ENCODE measurements at regions not wholly inside any gene's neighbourhood (a gene's known extent, or its start where the extent isn't known, plus 50 kb on each side); places are given as distances from the start of the nearest gene placed in this dataset.
"Not testable (repeated sequence)": the region's sequence is repeated elsewhere in the genome, so short reads cannot be mapped to it uniquely, and the experiment has no call there.

- DNase-seq (ENCODE audit: extremely low read depth in 1 of 11, low read depth in 9 of 11, low spot score in 4 of 11), result no peak
Measured at GRCh38 chr2:122029945-122030344, 274.5 kb downstream of the TSN start.

GRCh38 chr2:122031544-122032263 lies 276.3 kb downstream of the TSN start:
- no peak for DNase-seq (ENCODE audit: extremely low read depth in 1 of 11, low read depth in 9 of 11, low spot score in 4 of 11)

DNA sequence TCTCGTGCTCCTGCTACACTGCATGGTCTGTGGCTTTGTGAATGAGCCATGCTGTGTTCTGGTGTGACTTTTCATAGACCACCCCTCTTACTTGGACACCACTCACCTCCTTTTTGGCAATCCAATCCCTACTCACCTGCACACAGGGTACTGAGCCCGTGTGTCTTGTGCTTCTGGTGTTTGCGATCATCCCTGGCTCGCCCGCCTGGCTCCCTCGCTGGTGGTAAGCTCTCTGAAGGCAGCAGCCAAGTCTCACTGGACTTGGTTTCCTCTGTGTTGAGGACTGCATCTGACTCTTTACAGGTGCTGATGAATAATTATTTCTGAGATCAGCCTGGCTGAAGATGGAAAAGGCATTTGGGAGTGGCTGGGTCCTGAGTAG lies 276.8 kb downstream of the TSN start:
- DNase-seq (ENCODE audit: extremely low read depth in 1 of 11, low read depth in 9 of 11, low spot score in 4 of 11), result no peak

DNA sequence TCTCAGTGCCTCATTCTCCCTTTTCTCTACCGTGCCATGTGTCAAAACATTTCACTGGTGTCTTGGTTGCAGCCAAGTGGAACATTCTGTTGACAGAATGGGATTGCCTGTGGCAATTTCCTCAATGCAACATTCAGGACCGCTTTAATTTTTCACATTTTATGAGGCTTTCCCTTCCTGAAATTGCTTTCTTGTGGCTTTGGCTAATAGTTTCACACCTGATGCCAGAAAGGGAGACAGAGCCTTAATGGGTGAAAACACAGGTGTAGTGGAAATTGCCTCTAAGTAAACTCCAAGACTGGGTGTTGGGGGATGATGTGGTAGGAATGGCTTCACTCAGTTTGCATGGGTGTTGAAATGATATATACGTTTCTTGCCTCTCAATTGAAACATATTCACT lies 278.3 kb downstream of the TSN start:
- no peak for DNase-seq (ENCODE audit: extremely low read depth in 1 of 11, low read depth in 9 of 11, low spot score in 4 of 11)

DNA sequence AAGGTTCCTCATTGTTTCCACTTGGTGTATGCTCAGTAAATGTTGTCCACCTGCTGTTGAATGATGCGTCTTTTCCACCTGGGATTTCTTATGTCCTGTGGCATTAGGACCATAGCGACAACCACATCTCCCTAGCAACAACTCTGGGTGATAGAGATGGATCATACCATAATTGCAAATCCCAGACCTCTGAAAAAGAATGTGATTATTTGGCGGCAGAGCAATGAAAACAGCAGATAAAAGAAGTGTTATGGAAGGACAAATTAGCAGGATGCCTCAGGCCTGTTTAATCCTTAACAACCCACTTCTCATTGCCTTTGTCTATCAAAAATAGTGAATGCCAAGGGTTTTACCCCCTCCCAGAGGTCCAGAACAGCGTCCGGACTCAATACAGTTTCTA lies 278.9 kb downstream of the TSN start:
- DNase-seq (ENCODE audit: extremely low read depth in 1 of 11, low read depth in 9 of 11, low spot score in 4 of 11), result no peak

DNA sequence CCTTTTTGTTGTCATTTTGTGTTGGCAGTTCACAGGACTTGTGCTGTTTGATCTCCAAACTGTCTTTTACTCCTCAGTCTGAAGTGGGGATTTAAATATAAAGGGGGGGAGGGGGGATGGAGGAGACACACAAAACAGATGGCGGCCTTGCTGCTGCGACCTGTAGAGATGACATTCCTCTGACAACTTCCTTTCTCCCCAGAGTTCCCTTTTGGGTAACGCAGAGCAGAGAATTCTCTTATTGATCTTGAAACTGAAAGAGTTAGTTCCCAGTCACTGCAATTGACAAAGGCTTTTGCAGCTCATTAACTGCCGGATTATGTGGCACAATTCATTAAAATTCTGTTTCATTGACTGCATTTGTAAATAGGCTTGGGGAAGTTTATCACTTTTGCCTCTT lies 279.3 kb downstream of the TSN start:
- no peak for DNase-seq (ENCODE audit: extremely low read depth in 1 of 11, low read depth in 9 of 11, low spot score in 4 of 11)

DNA sequence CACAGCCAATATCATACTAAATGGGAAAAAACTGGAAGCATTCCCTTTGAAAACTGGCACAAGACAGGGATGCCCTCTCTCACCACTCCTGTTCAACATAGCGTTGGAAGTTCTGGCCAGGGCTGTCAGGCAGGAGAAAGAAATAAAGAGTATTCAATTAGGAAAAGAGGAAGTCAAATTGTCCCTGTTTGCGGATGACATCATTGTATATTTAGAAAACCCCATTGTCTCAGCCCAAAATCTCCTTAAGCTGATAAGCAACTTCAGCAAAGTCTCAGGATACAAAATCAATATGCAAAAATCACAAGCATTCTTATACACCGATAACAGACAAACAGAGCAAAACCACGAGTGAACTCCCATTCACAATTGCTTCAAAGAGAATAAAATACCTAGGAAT lies 283.4 kb downstream of the TSN start:
- DNase-seq (ENCODE audit: extremely low read depth in 1 of 11, low read depth in 9 of 11, low spot score in 4 of 11), result not testable (repeated sequence)

DNA sequence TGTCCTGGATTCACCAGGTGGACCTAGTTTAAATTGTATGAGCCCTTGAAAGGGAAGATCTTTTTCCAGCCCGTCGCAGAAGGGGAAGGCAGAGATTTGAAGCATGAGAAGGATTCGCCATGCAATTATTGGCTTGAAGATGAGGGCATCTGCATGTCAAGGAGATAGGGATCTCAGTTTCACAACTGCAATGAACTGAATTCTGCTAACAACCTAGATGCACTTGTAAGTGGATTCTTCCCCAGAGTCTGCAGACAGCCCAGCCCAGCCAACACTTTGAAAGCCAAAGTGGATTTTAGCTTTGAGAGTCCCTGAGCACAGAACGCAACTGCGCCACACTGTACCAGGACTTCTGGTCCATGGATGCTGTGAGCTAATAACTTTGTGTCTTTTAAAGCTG lies 286.0 kb downstream of the TSN start:
- no peak for DNase-seq (ENCODE audit: extremely low read depth in 1 of 11, low read depth in 9 of 11, low spot score in 4 of 11)

GRCh38 chr2:122051659-122052058 lies 296.2 kb downstream of the TSN start:
- not testable (repeated sequence) for DNase-seq (ENCODE audit: extremely low read depth in 1 of 11, low read depth in 9 of 11, low spot score in 4 of 11)

GRCh38 chr2:122055521-122055931 lies 300.1 kb downstream of the TSN start:
- DNase-seq (ENCODE audit: extremely low read depth in 1 of 11, low read depth in 9 of 11, low spot score in 4 of 11), result peak in 5 of 11 donors; percentile 16 to 46 (median 43)

GRCh38 chr2:122056853-122057252 lies 301.4 kb downstream of the TSN start:
- DNase-seq (ENCODE audit: extremely low read depth in 1 of 11, low read depth in 9 of 11, low spot score in 4 of 11), result no peak

DNA sequence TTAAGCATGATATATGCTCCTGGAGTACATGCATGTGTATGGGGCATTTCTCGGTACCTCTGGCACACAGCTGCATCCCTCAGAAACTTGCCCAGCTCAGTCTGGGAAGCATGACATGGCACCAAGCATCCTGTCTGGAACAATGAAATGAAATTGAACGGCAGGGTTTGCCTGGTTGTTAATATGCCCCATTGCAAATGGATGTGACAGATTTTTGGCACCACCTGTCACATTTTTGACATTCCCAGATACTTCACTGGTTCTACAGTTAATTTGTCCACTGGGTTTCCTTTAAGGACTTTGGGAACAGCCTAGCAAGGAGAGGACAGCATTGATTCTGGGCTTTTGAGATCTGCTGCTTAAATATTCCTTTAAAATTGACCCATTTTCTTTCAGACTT lies 305.8 kb downstream of the TSN start:
- no peak for DNase-seq (ENCODE audit: extremely low read depth in 1 of 11, low read depth in 9 of 11, low spot score in 4 of 11)

- DNase-seq (ENCODE audit: extremely low read depth in 1 of 11, low read depth in 9 of 11, low spot score in 4 of 11), result no peak
Measured at GRCh38 chr2:122061831-122062230, 306.4 kb downstream of the TSN start.

GRCh38 chr2:122062506-122062905 lies 307.1 kb downstream of the TSN start:
- DNase-seq (ENCODE audit: extremely low read depth in 1 of 11, low read depth in 9 of 11, low spot score in 4 of 11), result no peak

DNA sequence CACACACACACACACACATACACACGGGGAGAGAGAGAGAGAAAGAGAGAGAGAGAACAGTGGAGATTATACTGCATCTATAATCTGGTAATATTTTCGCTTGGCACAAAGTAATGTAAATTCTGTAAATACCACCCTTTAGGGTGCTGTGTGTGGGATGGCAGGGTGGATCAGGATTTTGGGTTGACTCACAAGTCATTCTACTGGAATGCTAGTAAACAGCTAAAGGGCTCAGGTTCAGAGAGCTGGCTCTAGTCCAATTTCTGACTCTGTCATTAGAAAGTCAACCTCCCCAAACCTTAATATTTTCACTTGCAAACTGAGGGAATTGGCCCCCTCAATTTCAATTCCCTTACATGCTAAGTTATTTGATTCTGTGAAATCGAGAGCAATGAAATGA lies 308.3 kb downstream of the TSN start:
- DNase-seq (ENCODE audit: extremely low read depth in 1 of 11, low read depth in 9 of 11, low spot score in 4 of 11), result no peak

DNA sequence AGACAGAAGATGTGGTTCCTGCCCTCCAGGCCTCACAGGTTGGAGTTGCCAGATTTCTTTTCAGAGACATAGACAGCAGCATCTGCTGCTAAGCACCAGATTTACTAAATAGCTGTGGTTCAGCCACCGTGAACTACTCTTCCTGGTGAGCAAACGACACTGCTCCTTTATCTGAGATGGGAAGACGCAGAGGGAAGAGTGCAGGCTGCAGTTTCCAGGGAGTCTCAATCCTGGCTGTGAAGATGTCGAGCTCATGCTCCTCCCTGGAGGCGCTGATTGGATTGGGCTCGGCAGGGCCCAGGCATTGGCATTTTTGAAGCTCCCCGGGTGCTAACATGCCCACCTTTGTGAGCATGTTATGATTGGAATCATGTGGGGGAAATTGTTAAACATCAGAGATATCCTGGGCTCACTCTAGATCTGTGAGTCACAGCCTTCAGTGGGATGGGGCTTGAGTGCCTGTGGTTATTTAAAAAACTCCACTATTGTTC lies 314.8 kb downstream of the TSN start:
- no peak for DNase-seq (ENCODE audit: extremely low read depth in 1 of 11, low read depth in 9 of 11, low spot score in 4 of 11)

DNA sequence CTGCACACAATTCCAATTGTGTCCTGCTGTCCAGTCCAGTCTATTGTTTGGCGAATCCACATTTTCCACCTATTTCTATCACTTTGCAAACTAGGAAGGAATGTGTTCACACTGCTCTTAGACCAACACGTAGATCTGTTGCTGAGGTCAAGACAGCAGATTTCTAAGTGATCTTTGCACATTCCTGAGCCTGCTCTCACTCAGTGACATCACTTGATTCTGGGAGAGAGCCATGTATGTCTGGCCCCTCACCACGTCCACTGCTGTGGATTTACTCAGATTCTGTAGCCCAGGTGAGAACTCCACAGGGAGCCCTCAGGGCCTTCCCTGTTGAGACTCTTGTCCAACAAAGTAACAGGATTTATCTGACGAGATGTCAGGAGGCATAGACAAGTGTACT lies 317.2 kb downstream of the TSN start:
- DNase-seq (ENCODE audit: extremely low read depth in 1 of 11, low read depth in 9 of 11, low spot score in 4 of 11), result no peak

GRCh38 chr2:122074201-122074600 lies 318.8 kb downstream of the TSN start:
- DNase-seq (ENCODE audit: extremely low read depth in 1 of 11, low read depth in 9 of 11, low spot score in 4 of 11), result no peak

GRCh38 chr2:122075381-122075780 lies 319.9 kb downstream of the TSN start:
- DNase-seq (ENCODE audit: extremely low read depth in 1 of 11, low read depth in 9 of 11, low spot score in 4 of 11), result no peak

GRCh38 chr2:122077114-122077513 lies 321.7 kb downstream of the TSN start:
- DNase-seq (ENCODE audit: extremely low read depth in 1 of 11, low read depth in 9 of 11, low spot score in 4 of 11), result no peak

GRCh38 chr2:122077771-122078170 lies 322.3 kb downstream of the TSN start:
- no peak for DNase-seq (ENCODE audit: extremely low read depth in 1 of 11, low read depth in 9 of 11, low spot score in 4 of 11)

All from renal cortex interstitium (tissue), 11 donors.